ENCODE measurements at regions not wholly inside any gene's neighbourhood (a gene's known extent, or its start where the extent isn't known, plus 50 kb on each side); places are given as distances from the start of the nearest gene placed in this dataset.

GRCh38 chr5:125033602-125034001 is 287.2 kb upstream of the ZNF608 start:
- Histone ChIP-seq H3K4me1 (no peaks in the 10 kb centered on the region), H3K9me3 (no peaks in the 10 kb centered on the region), H3K4me3 (no peak overlapping the region), H3K27ac (no peak overlapping the region), H3K4me2 (no peak overlapping the region)
- ATAC-seq (no peak), DNase-seq (ENCODE audit: low read depth in 1 of 2, low spot score in 1 of 2) (no peak), FAIRE-seq (no peak)
- WGBS (ENCODE audit: missing lambda C conversion rate): 79% methylated on average over 2 of the region's 2 CpGs
- no peak for TF ChIP-seq TFCP2L1 (CRISPR knock-in tag; IDR thresholded peaks at IDR 0.05)
- no peak for TF ChIP-seq HES2 (IDR thresholded peaks at IDR 0.05)
- TF ChIP-seq FOSL2 (IDR thresholded peaks at IDR 0.05): no peak
- TF ChIP-seq FOSL2 (CRISPR knock-in tag; IDR thresholded peaks at IDR 0.05): no peak
- no peak for TF ChIP-seq NR3C1 (IDR thresholded peaks at IDR 0.05)
- TF ChIP-seq BCL3 (IDR thresholded peaks at IDR 0.05): no peak
- TF ChIP-seq KDM5A (IDR thresholded peaks at IDR 0.05): no peak
- TF ChIP-seq CHD4 (IDR thresholded peaks at IDR 0.05; ENCODE audit: borderline replicate concordance): no peak
- TF ChIP-seq POLR2AphosphoS2 (conservative IDR thresholded peaks at IDR 0.05; ENCODE audit: low read length): no peak
- no peak for TF ChIP-seq NPAS2 (CRISPR knock-in tag; IDR thresholded peaks at IDR 0.05; ENCODE audit: borderline replicate concordance)
- TF ChIP-seq RARB (CRISPR knock-in tag; IDR thresholded peaks at IDR 0.05): no peak
- TF ChIP-seq ZC3H11A (IDR thresholded peaks at IDR 0.05): no peak
- no peak for TF ChIP-seq RNF2 (IDR thresholded peaks at IDR 0.05; ENCODE audit: borderline replicate concordance, low read depth)
- TF ChIP-seq CHD2 (IDR thresholded peaks at IDR 0.05; ENCODE audit: low read length, partially characterized antibody): no peak
- TF ChIP-seq EHMT2 (IDR thresholded peaks at IDR 0.05; ENCODE audit: low read depth): no peak
- TF ChIP-seq HOXB13 (CRISPR knock-in tag; IDR thresholded peaks at IDR 0.05; ENCODE audit: low read depth): no peak
- ChIA-PET CTCF (no interaction called here), POLR2A (no interaction called here)

GRCh38 chr5:125034331-125034730 is 287.9 kb upstream of the ZNF608 start:
- POLR2A ChIA-PET: no interaction called here
- H3K4me3 ChIP-seq: no peak overlapping the region
- H3K27ac ChIP-seq: no peak overlapping the region
- no peak overlapping the region for H3K4me2 ChIP-seq
- no peak for ATAC-seq
- no peak for TF ChIP-seq E2F6 (IDR thresholded peaks at IDR 0.05; ENCODE audit: borderline replicate concordance, low read depth)
- no peak for TF ChIP-seq HES2 (IDR thresholded peaks at IDR 0.05)
- TF ChIP-seq RCOR1 (IDR thresholded peaks at IDR 0.05; ENCODE audit: low read depth, low read length): no peak
- TF ChIP-seq ATOH8 (CRISPR knock-in tag; IDR thresholded peaks at IDR 0.05; ENCODE audit: low read depth): no peak
- DNase-seq (ENCODE audit: low read depth in 1 of 2, low spot score in 1 of 2): no peak
- no peaks in the 10 kb centered on the region for H3K4me1 ChIP-seq
- no peaks in the 10 kb centered on the region for H3K9me3 ChIP-seq
- FAIRE-seq: no peak
- WGBS (ENCODE audit: missing lambda C conversion rate): 72% methylated on average over 5 of the region's 5 CpGs
- CTCF ChIA-PET: no interaction called here

- H3K4me3 ChIP-seq: no peak overlapping the region
- H3K27ac ChIP-seq: no peak overlapping the region
- ATAC-seq (no peak), DNase-seq (ENCODE audit: low read depth in 1 of 2, low spot score in 1 of 2) (no peak), FAIRE-seq (no peak)
- ChIA-PET POLR2A (no interaction called here), CTCF (interaction anchor here (0.7 kb wide), 1 partner anchor 61 kb away, joined by 3 read pairs; no protein-coding TSS in a partner anchor)
- peaks cover 2% of the 10 kb centered on the region; the same call in 1 of the 3 replicates for H3K4me1 ChIP-seq
- WGBS (ENCODE audit: missing lambda C conversion rate): 79% methylated on average over 8 of the region's 8 CpGs
- TF ChIP-seq NPAS2 (CRISPR knock-in tag; IDR thresholded peaks at IDR 0.05; ENCODE audit: borderline replicate concordance) (no peak), USF2 (IDR thresholded peaks at IDR 0.05) (no peak), JUNB (IDR thresholded peaks at IDR 0.05) (no peak), MAX (IDR thresholded peaks at IDR 0.05) (no peak), RFX5 (IDR thresholded peaks at IDR 0.05) (no peak), ELK1 (IDR thresholded peaks at IDR 0.05; ENCODE audit: low read depth, low read length) (no peak), JUN (IDR thresholded peaks at IDR 0.05) (no peak), PBX3 (IDR thresholded peaks at IDR 0.05) (no peak), MAZ (IDR thresholded peaks at IDR 0.05; ENCODE audit: borderline replicate concordance, low read depth, low read length) (no peak), KDM5A (IDR thresholded peaks at IDR 0.05) (no peak), GATA3 (IDR thresholded peaks at IDR 0.05; ENCODE audit: borderline replicate concordance) (no peak), ZSCAN20 (CRISPR knock-in tag; IDR thresholded peaks at IDR 0.05) (no peak)
- no peaks in the 10 kb centered on the region for H3K9me3 ChIP-seq
- no peak overlapping the region for H3K4me2 ChIP-seq
Measured at GRCh38 chr5:125036494-125036893, 290.1 kb upstream of the ZNF608 start.
